GM19324 (cell line): ENCODE measurements at regions not wholly inside any gene's neighbourhood (a gene's known extent, or its start where the extent isn't known, plus 50 kb on each side); places are given as distances from the start of the nearest gene placed in this dataset.

Experiments used
- ATAC-seq: cut with Tn5 transposase; IDR thresholded peaks from one replicate; pipeline ENCODE4 v1.9.1; 2021; ENCODE audit warnings: mild to moderate bottlenecking, moderate library complexity; ENCODE audit not compliant: unreplicated experiment, low FRiP score

DNA sequence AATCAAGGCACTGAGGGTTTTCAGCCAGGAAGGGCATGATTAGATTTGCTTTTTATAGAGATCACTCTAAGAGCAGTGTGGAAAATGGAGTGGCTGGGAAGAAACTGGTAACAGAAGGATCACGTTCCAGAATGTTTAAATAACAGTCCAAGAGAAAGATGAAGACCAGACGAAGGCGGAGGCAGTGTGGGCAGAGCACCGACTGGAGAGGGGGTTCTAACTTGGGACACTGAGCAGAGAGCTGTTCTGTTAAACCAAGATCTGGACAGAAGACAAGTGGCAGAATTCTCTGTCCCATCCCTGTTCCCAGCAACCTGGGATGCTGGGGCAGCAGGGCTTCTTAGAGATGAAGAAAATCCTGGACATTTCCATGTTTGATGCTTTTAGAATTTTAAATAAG is 249.1 kb upstream of the NR4A3 start:
- ATAC-seq = no peak

DNA sequence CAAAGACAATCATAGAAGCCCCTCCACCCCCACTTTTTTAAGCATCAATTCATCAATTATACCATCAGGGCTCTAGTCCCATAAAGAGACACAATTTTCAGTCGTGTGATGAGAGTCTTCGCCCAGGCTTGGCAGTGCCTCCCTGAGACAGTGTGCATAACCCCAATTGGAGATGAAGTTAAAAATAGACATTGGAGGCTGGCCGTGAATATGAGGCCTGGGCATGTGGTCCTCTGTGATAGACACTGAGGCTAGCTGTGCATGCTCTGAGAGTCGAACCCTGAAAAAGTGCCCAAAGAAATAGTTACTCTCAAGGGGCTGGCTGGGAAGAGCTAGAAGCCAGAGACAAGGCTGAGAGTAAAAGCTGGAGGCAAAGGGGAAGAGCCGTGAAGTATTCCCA is 248.6 kb upstream of the NR4A3 start:
- no peak for ATAC-seq

DNA sequence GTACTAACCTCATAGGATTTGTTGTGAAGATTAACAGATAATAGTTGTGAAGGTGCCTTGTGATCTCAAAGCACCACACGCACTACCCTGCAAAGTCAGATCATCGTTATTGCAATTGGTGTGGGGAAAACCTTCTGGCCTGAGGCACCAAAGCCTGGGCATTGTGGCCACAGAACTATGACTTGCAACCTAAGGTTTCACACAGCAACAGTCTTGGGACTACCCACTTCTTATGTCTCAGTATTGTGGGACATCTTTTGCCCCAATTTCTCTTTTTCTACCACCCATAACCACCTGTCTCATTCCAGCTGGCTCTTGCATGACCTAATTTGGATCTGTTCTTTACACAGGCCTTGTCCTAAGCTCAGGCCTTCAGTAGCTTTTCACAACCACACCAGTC is 247.8 kb upstream of the NR4A3 start:
- no peak for ATAC-seq

DNA sequence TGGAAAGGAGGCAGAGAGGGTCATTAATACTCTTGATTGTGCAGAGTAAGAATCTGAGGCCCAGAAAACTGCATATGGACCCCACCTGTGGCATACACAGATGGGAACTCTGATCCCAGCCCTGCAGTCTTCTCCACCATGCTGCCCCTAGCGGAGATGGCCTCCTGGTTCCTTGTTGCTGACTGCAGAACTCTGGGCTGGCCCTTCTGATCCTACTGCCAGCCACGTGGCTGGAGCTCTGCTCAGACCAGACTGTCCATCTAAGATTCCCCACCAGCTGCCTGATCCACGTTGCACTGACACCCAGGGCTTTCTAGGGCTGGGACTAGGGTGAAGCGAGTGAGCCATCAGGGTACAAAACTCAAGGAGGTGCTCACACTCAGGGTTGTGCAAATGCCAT is 245.7 kb upstream of the NR4A3 start:
- no peak for ATAC-seq

DNA sequence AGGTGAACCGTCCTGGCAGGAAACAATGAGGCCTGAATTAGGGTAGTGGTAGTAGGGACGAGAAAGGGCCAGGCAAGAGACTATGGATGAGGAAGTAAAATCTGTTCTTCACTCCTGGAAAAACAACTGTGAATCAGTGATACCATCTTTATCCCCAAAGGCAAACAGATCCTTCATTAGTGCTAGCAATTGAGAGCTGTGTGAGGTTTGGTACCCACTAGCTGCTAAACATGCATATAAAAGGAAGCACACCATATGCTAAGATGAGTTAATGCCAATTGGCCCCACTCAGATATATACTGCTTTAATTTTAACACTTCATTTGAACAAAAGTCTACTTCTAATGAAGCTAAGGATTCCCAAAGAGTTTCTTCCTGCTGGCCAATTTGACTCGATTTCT is 244.8 kb upstream of the NR4A3 start:
- ATAC-seq = no peak

DNA sequence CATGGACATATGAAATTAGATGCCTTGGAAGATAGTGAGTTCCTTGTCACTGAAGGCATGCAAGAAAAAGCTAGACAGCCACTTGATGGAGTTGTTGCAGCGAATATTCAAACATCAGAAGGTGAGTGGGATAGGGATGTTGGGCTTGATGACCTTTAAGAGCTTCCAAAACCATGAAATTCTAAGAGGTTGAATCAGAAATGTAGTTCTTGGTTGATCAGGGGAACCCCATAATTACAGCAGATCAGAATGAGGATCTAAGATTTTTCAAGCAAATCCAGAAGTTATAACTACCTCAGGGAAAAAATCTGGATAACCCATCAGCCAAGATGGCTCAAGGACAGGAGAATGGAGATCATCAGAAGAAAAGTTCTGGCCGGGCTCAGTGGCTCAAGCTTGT is 244.3 kb upstream of the NR4A3 start:
- no peak for ATAC-seq

DNA sequence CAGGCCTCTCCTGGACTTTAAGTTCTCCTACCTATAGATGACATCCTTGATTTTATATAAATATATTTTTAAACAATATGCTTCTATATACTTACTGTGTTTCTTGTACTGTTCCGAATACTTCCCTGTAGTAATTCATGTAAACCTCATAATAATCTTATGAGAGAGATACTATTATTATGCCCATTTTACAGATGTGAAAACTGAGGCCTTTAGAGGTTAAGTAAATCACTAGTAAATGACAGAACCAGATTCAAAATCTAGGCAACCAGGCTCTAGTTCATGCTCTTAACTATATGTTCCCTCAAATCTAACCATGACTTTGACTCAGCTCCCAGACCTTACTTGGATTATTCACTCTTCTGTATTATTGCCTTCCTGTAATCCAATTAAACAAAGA is 243.0 kb upstream of the NR4A3 start:
- no peak for ATAC-seq

DNA sequence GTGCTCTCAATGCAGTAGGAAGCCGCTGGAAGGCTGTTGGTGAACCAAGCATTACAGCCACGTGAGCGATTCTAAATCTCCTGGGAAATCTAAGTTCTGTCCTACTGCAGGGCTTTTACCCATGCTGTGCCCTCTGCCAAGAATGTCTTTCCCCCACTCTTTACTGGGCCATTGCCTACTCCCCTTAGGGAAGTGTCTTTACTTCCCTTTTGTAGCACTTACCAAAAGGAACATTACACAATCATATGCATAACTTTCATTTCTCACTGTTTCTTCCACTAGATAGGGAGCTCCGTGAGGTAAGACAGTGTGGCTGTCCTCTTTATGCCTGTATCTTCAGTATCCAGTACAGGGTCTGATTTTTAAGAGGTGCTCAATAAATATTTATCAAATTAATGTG is 241.7 kb upstream of the NR4A3 start:
- no peak for ATAC-seq

DNA sequence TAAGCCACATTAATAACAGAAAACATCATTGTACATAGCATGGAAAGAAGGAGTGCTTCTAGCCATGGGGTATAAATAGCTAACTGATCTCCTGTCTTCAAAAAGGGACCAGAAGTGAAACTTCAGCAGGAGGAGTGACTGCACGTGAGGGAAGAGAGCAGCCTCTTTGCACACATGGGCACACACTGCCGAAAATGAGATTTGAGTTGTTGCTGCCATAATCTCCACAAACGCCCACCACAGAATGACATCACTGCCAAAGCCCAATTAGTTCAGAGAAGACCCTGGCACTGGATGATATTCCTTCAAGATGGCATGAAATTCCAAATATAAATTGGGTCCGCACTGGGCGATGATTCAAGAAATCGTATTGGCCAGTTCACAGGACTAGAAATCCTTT is 238.9 kb upstream of the NR4A3 start:
- ATAC-seq = no peak

DNA sequence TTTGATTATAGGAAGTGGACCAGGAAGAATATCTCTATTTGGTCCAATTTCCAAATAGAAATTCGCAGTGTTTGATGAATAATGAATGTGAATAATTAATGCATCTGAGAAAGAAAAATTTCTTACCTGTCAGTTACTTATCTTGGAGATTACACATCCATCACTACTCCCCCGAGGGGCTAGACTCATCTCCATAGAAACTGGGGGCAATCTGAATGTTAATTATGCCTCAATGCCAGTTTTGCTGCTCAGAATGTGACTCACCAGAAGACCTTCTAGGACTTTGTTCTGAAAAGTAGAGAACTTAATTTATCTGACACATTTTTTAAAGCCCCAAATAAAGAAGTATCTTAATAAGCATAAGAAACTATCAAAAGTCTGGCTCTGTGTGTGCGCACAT is 233.4 kb upstream of the NR4A3 start:
- no peak for ATAC-seq

DNA sequence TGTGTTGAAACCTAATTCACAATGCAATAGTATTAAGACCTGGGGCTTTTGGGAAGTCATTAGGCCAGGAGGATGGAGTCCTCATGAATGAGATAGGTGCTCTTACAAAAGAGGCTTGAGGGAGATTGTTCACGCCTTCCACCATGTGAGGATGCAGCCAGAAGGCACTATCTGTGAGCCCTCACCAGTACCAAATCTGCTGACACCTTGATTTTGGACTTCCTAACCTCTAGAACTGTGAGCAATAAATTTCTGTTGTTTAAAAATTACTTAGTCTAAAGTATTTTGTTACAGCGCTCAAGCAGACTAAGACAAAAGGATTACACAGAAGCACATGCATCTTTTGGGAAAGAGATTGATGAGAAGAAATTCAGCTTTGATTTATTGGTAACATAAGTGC is 232.9 kb upstream of the NR4A3 start:
- no peak for ATAC-seq

DNA sequence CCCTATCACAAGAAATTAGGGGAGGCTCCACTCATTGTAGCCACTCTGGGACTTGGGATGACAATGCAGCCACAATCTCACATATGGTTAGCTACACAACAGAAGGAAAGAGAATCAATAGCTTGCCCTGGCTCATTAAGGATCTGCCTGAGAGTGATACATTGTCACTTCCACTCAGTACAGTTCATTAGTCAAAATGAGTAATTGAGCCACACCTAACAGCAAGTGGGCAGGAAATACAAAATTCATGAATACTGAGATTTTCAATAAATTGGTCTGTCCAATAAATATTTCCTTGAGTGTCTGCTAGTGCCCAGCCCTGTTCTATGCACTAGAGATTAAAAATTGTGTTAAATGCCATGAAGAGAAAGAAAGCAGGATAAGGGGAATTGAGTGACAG is 231.3 kb upstream of the NR4A3 start:
- no peak for ATAC-seq

DNA sequence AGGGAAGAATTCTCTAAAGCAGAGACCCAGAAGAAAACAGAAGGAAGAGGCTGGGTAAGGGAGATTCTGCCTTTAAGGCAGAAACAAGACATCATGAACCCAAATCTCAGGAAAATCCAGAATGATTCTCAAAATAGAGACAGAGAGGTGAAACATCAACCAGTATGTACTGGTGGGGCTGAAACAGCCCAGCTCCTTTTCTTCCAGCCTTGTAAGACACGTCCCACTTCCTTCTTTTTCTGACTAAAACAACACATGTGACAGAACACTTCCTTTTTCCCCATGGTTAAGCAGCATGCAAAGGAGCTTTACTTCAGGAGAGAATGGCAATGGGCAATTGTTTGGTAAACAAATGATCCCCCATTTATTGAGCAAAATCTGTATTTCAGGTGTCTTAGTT is 230.8 kb upstream of the NR4A3 start:
- no peak for ATAC-seq

DNA sequence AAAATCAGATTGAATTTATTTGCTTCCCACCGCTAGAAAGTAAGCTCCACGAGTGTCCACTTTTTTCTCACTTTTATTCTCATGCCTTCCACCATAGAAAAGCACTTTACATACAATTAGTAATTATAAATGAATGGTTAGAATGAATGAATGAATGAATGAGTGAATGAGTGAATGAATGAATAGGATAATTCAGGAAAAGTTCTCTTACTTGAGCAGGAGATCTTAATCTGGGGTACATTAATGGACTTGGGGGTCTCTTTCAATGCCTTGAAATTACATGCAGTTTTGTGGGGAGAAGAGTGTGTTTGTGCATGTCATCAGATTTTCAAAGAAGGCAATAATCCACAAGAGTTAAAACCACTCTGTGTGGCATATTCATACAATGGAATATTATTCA is 229.9 kb upstream of the NR4A3 start:
- no peak for ATAC-seq

DNA sequence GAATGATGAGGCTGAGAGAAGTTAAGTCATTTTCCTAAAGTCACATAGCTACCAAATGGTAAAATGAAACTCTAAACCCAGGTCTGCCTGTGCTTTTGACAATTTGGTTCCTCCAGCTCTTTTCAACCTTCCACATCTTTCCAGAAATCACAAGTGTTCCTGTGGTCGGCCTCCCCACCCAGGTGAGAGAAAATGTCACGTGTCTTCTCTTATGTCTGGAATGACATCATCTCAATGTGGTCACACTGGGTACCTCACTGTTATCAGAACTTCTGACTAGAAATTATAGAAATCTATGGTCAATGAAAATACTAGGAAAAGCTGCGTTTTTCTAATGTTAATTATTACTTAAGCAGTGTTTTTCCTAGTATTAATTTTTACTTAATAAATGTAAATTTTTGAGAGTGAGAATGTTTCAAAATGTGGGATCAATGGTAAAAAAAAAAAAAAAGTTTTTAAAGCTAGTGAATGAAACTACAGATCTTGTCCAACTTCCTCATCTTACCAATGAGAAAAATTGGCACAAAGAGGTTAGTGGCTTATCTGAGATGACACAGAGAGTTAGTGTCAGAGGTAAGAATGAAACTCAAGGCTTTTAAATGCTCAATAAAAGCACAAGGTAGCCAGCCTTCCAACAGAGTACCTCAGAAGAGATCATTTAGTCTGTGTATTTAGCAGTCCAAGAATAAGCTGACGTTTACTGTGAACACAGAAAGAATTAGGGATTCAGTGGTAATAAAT is 228.7 kb upstream of the NR4A3 start:
- ATAC-seq = no peak

DNA sequence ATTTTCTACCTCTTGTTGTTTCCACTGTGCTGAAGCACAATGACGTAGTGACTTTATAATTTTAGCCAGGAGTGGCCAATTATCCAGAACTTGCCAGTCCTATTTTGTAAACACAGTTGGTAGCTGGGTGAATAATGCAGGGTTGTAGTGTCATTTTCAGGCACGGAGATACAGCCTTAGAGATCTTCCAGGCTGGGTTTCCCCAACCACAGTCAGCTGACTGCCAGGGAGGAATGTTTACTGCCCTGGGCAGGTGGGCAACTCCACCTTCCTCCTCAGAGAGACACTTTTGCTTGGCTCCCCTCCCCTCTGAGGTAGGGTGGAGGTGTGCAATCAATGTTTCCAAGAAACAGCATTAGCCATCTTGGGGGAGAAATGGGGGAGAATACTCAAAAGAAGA is 228.1 kb upstream of the NR4A3 start:
- no peak for ATAC-seq

DNA sequence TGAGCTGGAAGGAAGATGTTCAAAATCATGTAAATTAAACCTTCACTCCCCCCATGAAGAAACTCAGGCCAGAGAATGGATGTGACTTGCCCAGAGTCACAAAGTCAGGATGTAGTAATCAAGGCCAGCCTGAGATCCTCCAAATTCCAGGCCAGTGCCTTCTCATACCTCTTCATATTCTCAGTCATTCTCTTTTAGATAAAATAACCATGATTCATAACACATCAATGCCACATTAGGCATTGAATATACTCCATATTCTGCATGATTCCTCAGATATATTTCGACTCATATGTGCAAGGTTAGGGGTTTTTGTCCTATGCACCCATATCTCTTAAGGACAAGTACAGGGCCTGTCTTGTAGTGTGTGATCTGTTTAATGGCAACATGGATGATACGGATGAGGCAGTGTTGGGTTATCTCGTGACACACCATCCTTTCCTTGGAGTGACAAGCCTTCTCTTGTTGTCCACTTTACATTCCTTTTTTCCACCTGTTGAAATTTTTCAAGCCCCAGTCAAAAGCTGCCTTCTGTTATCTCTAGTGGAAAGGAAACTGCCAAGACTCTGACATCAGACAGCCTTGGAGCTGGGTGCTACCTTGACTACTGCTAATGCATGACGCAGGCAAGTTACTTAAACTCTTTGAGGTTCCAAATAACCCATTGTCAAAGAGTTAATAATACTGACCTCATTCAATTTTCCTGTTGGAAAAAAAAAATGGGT is 227.5 kb upstream of the NR4A3 start:
- ATAC-seq = no peak

DNA sequence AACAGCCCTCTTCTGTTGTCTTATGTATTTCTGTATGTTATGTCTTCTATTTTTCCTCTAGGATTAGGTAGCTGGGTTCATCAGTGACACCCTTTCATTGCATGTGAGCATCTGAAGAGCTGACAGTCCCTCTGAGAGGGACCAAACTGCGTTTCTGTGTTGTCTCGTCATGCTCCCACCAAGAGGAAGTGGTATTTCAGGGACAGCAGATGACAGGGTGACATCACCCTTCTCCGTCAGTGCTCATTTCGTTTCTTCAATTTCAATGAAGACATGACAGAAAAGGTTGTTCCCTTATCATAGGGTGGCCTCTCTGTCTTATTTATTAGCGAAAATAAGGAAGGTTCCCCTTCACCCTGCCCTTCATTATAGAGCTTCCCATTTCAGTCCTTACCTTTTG is 225.9 kb upstream of the NR4A3 start:
- no peak for ATAC-seq

DNA sequence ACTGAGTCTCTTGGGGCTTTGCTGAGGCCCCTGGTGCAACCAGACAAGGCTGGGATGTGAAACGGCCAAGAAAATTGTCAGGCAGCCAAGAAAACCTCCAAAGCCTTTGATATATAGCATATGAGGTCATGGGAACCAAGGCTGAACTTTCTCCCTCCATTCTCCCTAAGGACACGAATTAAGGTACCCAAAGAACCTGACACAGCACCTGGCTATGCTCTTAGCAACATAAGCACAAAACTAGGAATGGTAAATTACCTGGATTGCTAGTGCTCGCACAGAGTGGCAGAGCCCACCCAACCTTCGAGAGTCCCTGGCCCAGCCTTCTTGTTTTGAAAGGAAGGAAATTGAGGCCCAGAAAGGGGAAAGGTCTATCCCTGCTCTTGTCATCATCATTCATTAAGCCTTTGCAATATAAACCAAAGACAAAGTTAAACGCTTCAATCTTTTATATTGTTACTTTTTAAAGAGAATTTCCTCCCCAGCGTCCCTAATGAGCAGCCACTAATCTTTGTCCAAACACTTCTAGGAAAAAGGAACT is 220.0 kb upstream of the NR4A3 start:
- ATAC-seq = no peak

DNA sequence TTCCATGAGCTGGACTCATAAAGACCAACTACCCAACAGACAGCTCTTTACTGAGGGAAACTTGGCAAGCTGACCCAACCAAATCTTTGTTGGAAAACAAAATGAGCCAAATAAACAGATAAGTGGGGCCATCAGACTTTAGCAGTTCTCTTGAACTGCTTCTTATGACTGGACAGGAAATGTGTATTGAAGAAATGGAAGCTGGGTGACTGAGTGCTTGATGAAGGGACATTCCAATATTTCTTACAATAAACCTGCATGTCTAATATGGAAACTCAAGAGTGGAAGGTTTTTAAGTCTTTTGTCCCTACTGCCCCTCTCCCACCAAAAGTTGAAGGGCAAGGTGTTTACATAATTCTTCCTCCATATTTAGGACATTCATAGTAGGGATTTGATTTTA is 218.8 kb upstream of the NR4A3 start:
- no peak for ATAC-seq

DNA sequence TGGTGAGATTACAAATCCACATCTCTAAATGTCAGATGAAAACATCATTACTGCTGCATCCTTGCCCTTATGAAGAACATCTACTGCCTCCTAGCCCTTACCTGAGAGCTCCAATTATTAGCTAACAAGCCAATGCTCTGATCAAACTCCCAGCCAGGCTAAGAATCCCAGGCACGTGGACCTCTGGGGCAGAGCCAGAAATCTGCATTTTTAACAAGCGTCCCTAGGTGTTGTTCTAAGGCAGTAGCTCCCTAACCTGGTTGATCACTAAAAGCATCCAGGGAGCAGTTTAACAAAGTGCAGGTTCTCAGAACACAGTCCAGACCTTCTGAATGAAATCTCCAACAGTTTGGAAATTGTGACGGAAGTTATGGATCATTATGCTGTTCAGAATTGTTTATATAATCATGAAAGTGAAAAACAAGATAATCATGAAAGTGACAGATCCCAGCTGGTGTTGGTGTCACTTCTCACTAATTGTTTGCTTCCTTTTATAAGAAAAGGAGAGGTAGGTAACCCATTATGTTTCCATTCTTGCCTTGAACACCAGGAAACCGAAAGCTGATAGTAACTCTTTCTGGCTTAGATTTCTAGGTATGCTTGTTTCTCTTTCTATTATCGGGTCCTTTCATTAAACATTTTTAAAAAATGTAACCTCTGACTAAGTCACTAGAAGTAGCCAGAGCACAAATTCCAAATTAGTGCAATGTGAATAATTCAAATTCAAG is 216.5 kb upstream of the NR4A3 start:
- no peak for ATAC-seq

DNA sequence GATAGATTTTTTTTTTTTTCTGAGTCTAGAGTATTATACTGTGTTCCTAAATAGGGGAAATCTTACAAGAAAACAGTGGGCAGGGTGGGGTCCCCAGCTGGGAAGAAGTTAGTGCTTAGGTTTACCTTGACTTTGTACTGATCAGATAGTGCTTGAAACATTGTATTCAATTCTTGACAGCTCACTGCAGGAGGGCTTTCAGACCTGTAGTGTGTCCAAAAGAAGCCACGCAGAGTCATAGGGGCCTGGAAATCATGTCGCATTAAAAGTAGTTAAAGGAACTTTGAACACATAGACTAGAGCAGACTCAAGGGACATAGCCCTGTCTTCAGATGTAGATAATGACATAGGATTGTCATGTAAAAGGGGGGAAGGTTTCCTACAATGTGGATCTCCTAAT is 215.4 kb upstream of the NR4A3 start:
- ATAC-seq = no peak
